Activated CD4-positive, alpha-beta T cell treated with anti-CD3 and anti-CD28 coated beads, Interleukin-2, amount 50 U/mL, for 4 hours (primary cell): ENCODE measurements at regions not wholly inside any gene's neighbourhood (a gene's known extent, or its start where the extent isn't known, plus 50 kb on each side); places are given as distances from the start of the nearest gene placed in this dataset.

Source experiments
- DNase-seq, 2 experiments: peaks; one replicate each; pipeline ENCODE4 v3.0.0-alpha.2; 2020

DNA sequence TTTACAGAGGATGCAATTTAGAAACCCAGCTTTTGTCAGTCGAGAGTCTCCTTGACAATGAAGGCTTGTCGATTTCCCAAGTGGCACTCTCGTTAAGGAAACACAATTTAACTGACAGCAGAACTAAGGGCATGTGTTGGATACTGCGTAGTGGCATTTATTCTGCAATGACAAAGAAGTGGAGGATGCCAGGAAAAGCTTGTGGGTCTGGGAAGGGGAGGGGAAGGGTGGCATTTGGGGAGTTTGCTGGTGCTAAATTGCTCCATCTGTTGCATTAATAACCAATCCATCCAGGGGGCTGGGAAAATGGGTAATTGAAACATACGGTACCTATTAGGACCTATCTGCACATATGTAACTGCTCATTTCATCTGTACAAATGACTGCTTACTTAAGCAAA lies 190.6 kb downstream of the NSG2 start:
- no peak for DNase-seq

DNA sequence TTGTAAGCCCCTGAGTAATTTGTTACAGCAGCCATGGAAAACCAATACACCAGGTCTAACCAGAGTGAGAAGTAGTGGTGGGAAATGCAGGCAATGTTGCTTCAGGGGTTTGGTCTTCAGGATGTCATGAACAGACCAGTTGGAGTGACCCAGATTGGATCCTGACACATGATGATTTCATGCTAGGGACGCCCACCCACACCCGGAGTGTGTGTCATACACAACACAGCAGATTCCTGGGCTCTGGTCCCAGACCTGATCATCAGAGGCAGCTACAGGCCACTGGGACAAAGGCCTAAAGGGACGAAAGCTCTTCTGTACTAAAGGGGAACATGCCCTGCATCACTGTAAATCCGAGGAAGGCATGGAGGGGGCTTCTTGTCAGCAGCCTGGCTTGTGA lies 194.2 kb downstream of the NSG2 start:
- no peak for DNase-seq

GRCh38 chr5:174242573-174242972 lies 197.1 kb downstream of the NSG2 start:
- no peak for DNase-seq

- no peak for DNase-seq
Observed at GRCh38 chr5:174243904-174244303, 198.4 kb downstream of the NSG2 start.

DNA sequence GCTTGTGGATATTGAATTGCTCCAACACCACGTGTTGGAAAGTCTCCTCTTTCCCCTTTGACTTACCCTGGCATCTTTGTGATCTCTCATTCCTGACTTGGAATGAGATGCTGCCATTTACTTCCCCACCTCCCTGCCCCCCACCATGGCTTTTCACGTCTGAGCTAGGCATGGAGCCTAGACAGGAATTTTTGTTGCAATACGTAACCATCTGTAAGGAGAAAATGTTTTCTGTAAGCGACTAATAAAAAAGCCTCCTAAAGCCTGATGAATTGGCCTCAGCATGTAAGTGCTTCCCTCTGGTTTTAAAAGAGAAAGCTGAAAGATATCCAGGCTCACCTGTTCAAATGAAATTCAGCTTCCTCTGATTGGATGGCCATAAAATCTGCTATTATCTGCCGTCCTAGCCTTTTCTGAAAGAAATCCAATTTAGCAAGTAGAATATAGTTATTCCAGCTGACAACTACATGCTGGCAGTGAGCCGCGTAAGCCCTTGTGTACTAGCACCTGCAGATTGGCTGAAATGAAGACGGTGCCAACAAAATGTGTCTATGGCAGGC lies 200.1 kb downstream of the NSG2 start:
- DNase-seq = no peak

- no peak for DNase-seq
Observed at GRCh38 chr5:174246743-174247142, 201.2 kb downstream of the NSG2 start.

GRCh38 chr5:174247301-174247700 lies 201.8 kb downstream of the NSG2 start:
- no peak for DNase-seq

DNA sequence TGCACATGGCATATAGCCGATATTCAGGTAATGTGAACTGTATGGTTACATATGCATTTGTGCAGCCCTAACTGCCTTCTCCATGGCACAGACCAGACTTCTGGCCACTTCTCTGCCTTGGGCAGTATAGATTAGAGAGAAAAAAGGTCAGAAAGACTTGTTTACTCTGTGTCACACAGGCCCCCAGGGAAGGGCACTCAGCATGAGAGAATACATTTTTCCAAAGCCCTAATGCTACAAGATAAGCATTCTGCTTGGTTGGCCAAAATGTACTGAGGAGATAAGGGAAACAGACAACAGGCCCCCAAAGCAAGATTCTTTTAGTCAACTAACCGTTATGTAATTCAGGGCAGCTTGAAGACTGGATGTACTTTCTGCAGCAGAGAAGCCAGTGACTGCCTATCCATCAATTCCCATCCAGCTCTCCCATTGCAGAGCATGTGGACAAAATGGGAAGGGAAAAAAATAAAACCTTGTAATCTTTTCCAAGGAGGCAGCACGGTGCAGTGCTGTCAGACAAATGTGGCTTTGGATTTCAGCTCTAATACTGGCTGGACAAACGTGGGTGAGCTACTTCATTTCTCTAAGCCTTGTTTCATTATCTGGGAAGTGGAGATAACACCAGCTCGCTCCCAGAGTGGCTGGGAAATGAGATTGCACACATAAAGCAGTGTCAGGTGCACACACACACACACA lies 205.9 kb downstream of the NSG2 start:
- DNase-seq = no peak

DNA sequence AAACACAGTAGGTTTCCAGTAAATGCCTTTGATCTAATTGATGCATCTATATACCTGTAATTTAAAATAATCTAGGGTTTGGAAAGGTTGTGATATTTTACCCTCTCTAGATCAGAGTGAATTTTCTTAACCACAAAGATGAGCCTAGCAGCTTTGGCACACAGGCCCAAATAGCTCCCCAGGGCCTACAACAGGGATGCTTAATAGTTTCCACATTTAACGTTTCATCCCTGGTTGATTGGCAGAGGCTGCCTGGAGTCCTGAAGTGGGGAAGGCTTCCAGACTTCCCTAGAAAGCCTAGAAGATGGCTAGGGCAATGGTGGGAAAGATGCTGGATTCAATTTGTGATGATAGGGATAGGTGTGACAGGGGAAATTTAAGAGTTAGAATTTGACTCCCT lies 206.6 kb downstream of the NSG2 start:
- no peak for DNase-seq

DNA sequence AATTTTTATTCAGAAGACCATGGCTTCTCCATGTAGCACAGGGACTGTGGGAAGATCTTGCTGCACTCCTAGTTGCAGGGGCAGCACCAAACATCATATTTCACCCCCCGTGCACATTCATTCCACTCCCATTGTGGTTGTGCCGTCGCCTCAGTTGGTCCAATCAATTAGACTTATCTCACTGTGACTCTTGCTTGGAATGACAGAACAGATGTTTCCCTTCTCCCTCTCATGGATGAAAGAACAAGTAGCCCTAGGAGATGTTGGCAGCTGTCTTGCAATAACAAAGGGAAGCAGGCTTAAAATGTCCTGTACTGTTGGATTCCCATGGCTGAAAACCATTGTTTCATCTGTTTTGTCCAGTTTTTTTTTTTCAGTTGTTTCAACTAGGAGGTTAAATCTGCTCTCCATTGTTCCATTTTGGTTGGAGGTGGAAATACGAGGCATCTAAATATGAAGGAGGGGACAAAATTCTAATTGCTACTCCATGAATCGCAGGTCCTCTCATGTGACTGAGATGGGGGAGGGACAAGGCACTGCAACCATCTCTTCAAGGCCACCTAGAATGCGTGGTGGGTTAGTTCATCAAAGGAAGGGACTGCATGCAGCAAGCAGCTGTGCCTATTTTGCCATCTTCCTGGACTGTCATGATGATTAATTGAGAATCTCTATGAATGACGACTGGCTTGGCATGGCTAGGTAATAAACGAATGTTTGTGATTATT lies 214.4 kb downstream of the NSG2 start:
- DNase-seq = no peak

DNA sequence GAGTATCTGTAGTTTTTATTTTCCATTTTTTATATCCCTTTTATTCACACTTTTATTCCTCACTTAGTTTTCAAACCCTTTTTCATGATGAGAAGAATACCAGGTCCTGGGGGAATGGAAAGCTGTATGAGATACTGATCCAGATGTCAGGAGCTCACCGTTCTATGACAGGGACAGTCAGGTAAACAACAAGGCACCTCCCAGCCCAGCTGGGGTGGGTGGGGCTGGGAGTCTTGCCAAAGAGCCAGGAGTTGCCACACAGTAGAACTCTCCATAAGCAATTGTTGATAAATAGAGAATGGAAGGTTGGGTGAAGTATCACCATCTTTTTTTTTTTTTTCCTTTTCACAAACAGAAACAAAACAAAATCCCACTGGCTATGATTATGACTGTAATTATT lies 225.8 kb downstream of the NSG2 start:
- no peak for DNase-seq

DNA sequence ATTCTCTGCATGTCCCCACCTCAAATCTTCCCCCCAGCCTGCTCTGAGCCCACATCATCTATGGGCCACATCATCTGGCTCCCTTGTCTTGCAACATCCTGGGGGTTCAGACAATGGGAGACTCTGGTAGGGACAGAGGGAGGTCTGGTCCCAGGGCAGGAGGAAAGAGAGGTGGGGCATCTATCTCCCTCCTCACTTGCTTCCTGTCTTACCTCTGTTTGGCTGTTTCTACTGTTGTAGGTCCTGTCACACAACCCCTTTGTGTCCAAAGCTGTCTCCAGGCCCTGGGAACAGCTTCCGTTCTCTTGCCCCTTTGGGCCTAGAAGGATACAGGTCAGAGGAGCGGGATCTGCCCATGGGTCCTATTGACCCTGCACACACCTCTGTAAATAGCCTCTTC lies 227.2 kb downstream of the NSG2 start:
- no peak for DNase-seq

DNA sequence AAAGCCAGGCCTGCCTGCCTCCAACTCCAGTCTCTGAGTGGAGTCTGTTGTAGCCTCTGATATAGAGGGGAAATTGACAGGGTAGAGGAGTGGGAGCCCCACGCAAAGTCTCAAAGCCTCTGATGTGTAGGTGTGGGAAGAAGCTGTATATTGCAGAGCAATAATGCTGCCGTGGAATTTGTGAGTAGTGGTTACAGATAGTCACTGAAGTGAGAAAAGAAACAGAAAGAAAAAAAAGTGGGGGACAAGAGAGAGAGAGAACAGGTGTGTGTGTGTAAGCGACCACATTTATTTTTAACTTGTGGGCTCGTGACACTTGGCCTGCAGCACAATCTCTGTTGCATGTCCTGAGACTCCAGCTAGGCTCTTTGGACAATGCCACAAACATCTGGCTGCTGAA lies 227.8 kb downstream of the NSG2 start:
- no peak for DNase-seq

DNA sequence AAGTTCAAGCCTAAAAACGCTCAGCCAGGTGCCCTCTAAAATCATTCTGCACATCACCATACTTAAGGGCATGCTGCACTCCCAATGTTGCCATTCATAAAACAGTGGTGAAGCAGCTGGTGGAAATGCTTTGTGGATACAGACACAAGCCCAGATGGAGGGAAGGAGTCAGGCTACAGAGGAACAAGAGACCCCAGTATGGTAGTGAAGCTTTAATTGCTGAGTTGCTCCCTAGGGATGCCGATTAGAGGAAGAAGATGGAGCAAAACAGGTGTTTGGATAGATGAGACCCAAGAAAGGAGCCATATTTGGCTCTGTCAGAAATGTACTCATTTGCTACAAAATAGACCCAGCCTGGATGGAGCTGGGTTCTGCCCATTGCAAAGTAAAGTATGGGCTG lies 230.5 kb downstream of the NSG2 start:
- no peak for DNase-seq

- DNase-seq = no peak
Observed at GRCh38 chr5:174281089-174281760, 235.7 kb downstream of the NSG2 start.

DNA sequence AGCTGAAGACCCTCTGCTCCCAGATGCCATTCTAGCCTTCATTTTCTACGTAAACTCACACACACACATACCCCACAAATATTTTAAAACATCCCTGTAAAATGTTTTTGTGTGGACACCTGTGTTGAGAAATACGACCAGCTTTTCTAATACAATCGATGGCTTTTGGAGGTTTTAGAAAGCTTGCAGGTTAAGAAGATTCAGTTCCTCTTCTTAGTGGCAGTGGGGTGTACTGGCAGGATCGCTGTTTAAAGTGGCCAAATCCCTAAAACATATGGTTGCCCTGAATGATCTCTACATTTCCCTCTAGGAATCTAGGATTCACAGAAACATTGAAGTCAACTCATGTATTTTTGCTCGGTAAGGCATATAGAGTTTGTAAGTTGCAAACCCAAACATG lies 236.3 kb downstream of the NSG2 start:
- DNase-seq = no peak

DNA sequence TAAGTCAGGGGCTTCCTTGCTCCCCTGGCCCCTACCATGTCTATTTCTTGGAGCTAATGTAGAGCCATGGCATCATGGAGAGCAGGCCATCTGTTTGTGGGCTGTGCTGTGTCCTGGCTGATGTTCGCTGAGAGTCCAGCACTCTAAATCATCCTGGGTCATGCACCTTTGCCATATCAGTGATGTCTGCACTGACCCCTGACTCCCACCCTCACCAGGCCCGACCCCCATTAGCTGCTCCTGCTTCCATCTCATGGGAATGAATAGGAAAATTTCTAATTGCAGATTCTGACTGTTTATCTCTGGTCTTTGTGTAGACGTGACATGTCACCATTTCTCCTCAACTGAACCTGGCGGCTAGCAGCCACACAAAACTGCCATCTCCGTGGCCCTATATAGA lies 236.9 kb downstream of the NSG2 start:
- no peak for DNase-seq

GRCh38 chr5:174283211-174284005 lies 237.9 kb downstream of the NSG2 start:
- no peak for DNase-seq

DNA sequence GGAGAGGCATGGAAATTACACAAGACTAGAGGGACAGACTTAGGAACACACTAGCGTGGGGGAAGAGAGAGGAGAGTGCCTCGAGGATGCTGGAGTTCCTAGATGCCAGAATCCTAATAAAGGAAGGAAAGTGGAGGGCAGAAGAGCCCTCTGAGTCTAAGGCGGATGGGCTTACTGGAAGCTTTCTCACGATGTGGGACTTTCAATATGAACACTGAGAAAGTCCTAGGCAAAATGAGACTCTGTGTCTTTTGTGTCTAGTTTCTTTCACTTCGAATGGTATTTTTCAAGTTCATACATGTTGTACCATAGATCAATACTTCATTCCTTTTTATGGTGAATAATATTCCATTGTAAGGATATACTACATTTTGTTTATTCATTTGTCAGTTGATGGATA lies 239.4 kb downstream of the NSG2 start:
- DNase-seq = no peak

GRCh38 chr5:174287761-174288160 lies 242.3 kb downstream of the NSG2 start:
- no peak for DNase-seq

DNA sequence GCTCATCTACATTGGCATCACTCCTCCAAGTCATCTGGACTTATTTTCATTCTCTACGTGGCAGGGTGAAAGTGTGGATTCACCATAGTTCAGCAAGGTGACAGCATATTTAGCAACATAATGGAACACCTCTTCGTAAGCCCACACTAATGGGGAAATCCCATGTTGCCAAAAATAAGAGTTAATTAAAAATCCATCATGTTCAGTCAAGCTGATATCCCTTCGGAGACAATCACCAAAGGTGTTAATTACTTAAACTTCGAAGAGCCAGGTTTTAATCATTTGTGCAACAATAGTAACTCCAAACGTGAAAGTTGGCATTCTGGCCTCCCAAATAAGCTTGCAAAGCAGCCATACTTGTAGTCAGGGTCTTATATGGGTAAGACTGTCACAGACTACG lies 242.9 kb downstream of the NSG2 start:
- DNase-seq = no peak

DNA sequence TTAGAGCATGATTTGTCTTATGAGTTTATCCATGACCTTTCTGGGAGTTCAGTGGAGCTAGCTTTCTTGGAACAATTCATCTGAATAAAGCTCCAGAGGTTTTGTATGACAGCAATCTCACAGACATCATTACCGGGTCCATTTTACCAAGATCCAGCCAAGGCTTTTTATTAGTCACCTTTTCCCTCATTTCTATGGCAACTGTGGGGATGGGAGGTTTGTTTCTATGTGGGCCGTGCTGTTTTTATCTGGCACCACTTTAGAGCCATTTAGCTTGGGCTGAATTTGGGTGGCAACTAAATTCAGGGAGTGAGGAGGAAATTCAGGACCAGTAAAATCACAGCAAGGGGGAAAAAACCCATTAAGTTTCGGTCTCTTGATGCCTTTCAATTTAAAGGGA lies 245.7 kb downstream of the NSG2 start:
- DNase-seq = no peak

GRCh38 chr5:174292348-174292747 lies 246.8 kb downstream of the NSG2 start:
- DNase-seq = no peak
